Peyer's patch (tissue), 4 donors: ENCODE measurements at regions not wholly inside any gene's neighbourhood (a gene's known extent, or its start where the extent isn't known, plus 50 kb on each side); places are given as distances from the start of the nearest gene placed in this dataset.

Experiments
- CTCF ChIP-seq, 6 experiments: fragments of 450-650 bp in 4 of 6; fragments of 200-600 bp in 2 of 6; sonication (generic) in 1 of 6; IDR thresholded peaks; one replicate each; pipeline ENCODE4 v1.5.1; 2017 to 2019; ENCODE audit warnings: antibody characterized with exemption in 6 of 6, mild to moderate bottlenecking in 3 of 6, moderate library complexity in 1 of 6
- POLR2A ChIP-seq, 2 donors: fragments of 450-650 bp; IDR thresholded peaks; one replicate each; pipeline ENCODE4 v1.5.1; 2017; ENCODE audit warnings: antibody characterized with exemption in 2 of 2, mild to moderate bottlenecking in 2 of 2, moderate library complexity in 2 of 2

- no peak for TF ChIP-seq CTCF (IDR thresholded peaks at IDR 0.05)
- no peak for TF ChIP-seq POLR2A (IDR thresholded peaks at IDR 0.05)
These were observed 297.9 kb upstream of the G2E3 start for GRCh38 chr14:30260833-30261607.
